Tibial nerve (tissue), 4 donors: ENCODE measurements at regions not wholly inside any gene's neighbourhood (a gene's known extent, or its start where the extent isn't known, plus 50 kb on each side); places are given as distances from the start of the nearest gene placed in this dataset.

ENCODE experiments used
- DNase-seq, 2 donors: peaks; one replicate each; pipeline ENCODE4 v3.0.0-alpha.2; 2019; ENCODE audit warnings: low spot score in 2 of 2
- H3K27ac ChIP-seq, 4 donors: fragments of 200-600 bp; sonication (generic) in 3 of 4; one replicate each; pipeline ENCODE4 v1.5.1; 2017 to 2019; ENCODE audit warnings: mild to moderate bottlenecking in 1 of 4
- H3K27me3 ChIP-seq, 2 donors: fragments of 200-600 bp; sonication (generic) in 1 of 2; one replicate each; pipeline versions ENCODE4 v1.5.1 to v1.6.0; 2017 to 2019
- H3K36me3 ChIP-seq, 3 donors: fragments of 200-600 bp; sonication (generic); one replicate each; pipeline ENCODE4 v1.5.1; 2018 to 2019
- H3K4me1 ChIP-seq, 4 donors: fragments of 200-600 bp; sonication (generic) in 3 of 4; one replicate each; pipeline ENCODE4 v1.5.1; 2017 to 2019
- H3K4me3 ChIP-seq, 4 donors: fragments of 200-600 bp; sonication (generic) in 3 of 4; one replicate each; pipeline ENCODE4 v1.5.1; 2017 to 2019; ENCODE audit warnings: mild to moderate bottlenecking in 1 of 4, moderate library complexity in 1 of 4
- H3K9me3 ChIP-seq, 4 donors: fragments of 200-600 bp; sonication (generic) in 3 of 4; one replicate each; pipeline ENCODE4 v1.5.1; 2017 to 2019
- CTCF ChIP-seq, 5 experiments: fragments of 200-600 bp in 3 of 5; fragments of 450-650 bp in 2 of 5; sonication (generic) in 3 of 5; IDR thresholded peaks; one replicate each; pipeline ENCODE4 v1.5.1; 2016 to 2019; ENCODE audit warnings: antibody characterized with exemption in 5 of 5, mild to moderate bottlenecking in 3 of 5, moderate library complexity in 2 of 5
- EP300 ChIP-seq, 2 donors: sonication (generic); formaldehyde crosslinking; IDR thresholded peaks; one replicate each; pipeline ENCODE4 v1.6.1; 2017; ENCODE audit warnings: antibody characterized with exemption in 2 of 2, mild to moderate bottlenecking in 1 of 2
- POLR2A ChIP-seq, 2 donors: fragments of 450-650 bp; IDR thresholded peaks; one replicate each; pipeline ENCODE4 v1.6.1; 2017; ENCODE audit warnings: antibody characterized with exemption in 2 of 2, mild to moderate bottlenecking in 2 of 2, moderate library complexity in 2 of 2
- WGBS, 2 donors: methylation state at CpG; one replicate each; pipeline ENCODE4 v1.1.5; 2018; 5-methylcytosine and 5-hydroxymethylcytosine counted together

- no peak overlapping the region for H3K4me3 ChIP-seq
- peaks cover 0 to 14% (median 0%) of the 10 kb centered on the region in 4 donors for H3K9me3 ChIP-seq
- TF ChIP-seq CTCF (IDR thresholded peaks at IDR 0.05) (no peak), EP300 (IDR thresholded peaks at IDR 0.05) (no peak), POLR2A (IDR thresholded peaks at IDR 0.05) (no peak)
- H3K36me3 ChIP-seq = no peaks in the 10 kb centered on the region
- H3K4me1 ChIP-seq = no peaks in the 10 kb centered on the region
- H3K27me3 ChIP-seq = no peaks in the 10 kb centered on the region
- 93% methylated on average over 5 of the region's 5 CpGs for WGBS, 2 donors
- no peak overlapping the region for H3K27ac ChIP-seq
- no peak for DNase-seq
Observed at GRCh38 chr16:9332574-9333148, 241.2 kb downstream of the HAPSTR1 start.

- peaks cover 0 to 14% (median 0%) of the 10 kb centered on the region in 4 donors for H3K9me3 ChIP-seq
- WGBS, 2 donors = 85 to 90% methylated on average over 2 of the region's 2 CpGs
- H3K27me3 ChIP-seq = no peaks in the 10 kb centered on the region
- H3K4me3 ChIP-seq = no peak overlapping the region
- DNase-seq = no peak
- no peaks in the 10 kb centered on the region for H3K4me1 ChIP-seq
- TF ChIP-seq CTCF (IDR thresholded peaks at IDR 0.05) (no peak), EP300 (IDR thresholded peaks at IDR 0.05) (no peak), POLR2A (IDR thresholded peaks at IDR 0.05) (no peak)
- no peaks in the 10 kb centered on the region for H3K36me3 ChIP-seq
- no peak overlapping the region for H3K27ac ChIP-seq
Observed at GRCh38 chr16:9333469-9333868, 242.0 kb downstream of the HAPSTR1 start.

- Histone ChIP-seq H3K27me3 (no peaks in the 10 kb centered on the region), H3K4me3 (no peak overlapping the region), H3K36me3 (no peaks in the 10 kb centered on the region), H3K9me3 (peaks cover 0 to 14% (median 0%) of the 10 kb centered on the region in 4 donors), H3K27ac (no peak overlapping the region), H3K4me1 (no peaks in the 10 kb centered on the region)
- 95 to 100% methylated on average over 1 of the region's 1 CpG for WGBS, 2 donors
- TF ChIP-seq CTCF (IDR thresholded peaks at IDR 0.05) = no peak
- no peak for DNase-seq
Observed at GRCh38 chr16:9334103-9334502, 242.7 kb downstream of the HAPSTR1 start.

GRCh38 chr16:9337308-9338032 is 246.0 kb downstream of the HAPSTR1 start:
- Histone ChIP-seq H3K9me3 (peaks cover 0 to 9% (median 0%) of the 10 kb centered on the region in 4 donors), H3K4me1 (no peaks in the 10 kb centered on the region), H3K4me3 (no peak overlapping the region), H3K36me3 (no peaks in the 10 kb centered on the region), H3K27ac (no peak overlapping the region), H3K27me3 (no peaks in the 10 kb centered on the region)
- TF ChIP-seq CTCF (IDR thresholded peaks at IDR 0.05) (no peak), EP300 (IDR thresholded peaks at IDR 0.05) (no peak)
- DNase-seq = no peak
- 68 to 73% methylated on average over 4 of the region's 4 CpGs for WGBS, 2 donors

GRCh38 chr16:9338068-9338467 is 246.6 kb downstream of the HAPSTR1 start:
- Histone ChIP-seq H3K4me1 (no peaks in the 10 kb centered on the region), H3K27ac (no peak overlapping the region), H3K36me3 (no peaks in the 10 kb centered on the region), H3K9me3 (peaks cover 0 to 4% (median 0%) of the 10 kb centered on the region in 4 donors), H3K4me3 (no peak overlapping the region), H3K27me3 (no peaks in the 10 kb centered on the region)
- WGBS, 2 donors = 9 to 39% methylated on average over 2 of the region's 2 CpGs
- DNase-seq = no peak
- TF ChIP-seq CTCF (IDR thresholded peaks at IDR 0.05) (no peak), POLR2A (IDR thresholded peaks at IDR 0.05) (no peak), EP300 (IDR thresholded peaks at IDR 0.05) (no peak)
